ACC112 (cell line): ENCODE measurements at regions not wholly inside any gene's neighbourhood (a gene's known extent, or its start where the extent isn't known, plus 50 kb on each side); places are given as distances from the start of the nearest gene placed in this dataset.

Experiments
- H2AFZ ChIP-seq: fragments of 200-600 bp; sonication (generic); one replicate; pipeline ENCODE4 v1.6.0; 2017; ENCODE audit warnings: antibody characterized with exemption, low read length; ENCODE audit not compliant: unreplicated experiment
- H3K27ac ChIP-seq: fragments of 200-600 bp; sonication (generic); 2 replicates; pipeline ENCODE4 v1.5.1; 2014; ENCODE audit warnings: low read depth, mild to moderate bottlenecking, antibody characterized with exemption, low read length, moderate library complexity
- H3K27me3 ChIP-seq: fragments of 200-600 bp; sonication (generic); 2 replicates; pipeline ENCODE4 v1.6.1; 2014; ENCODE audit warnings: mild to moderate bottlenecking, antibody characterized with exemption, low read length, moderate library complexity, mixed read lengths; ENCODE audit not compliant: insufficient read depth
- H3K36me3 ChIP-seq: fragments of 200-600 bp; sonication (generic); 2 replicates; pipeline ENCODE4 v1.6.1; 2016; ENCODE audit warnings: mild to moderate bottlenecking, antibody characterized with exemption, low read length, moderate library complexity, mixed read lengths; ENCODE audit not compliant: insufficient read depth
- H3K4me1 ChIP-seq: fragments of 200-600 bp; sonication (generic); one replicate; pipeline ENCODE4 v1.6.1; 2016; ENCODE audit warnings: low read length, mixed read lengths; ENCODE audit not compliant: insufficient read depth, unreplicated experiment, control insufficient read depth
- H3K4me3 ChIP-seq: fragments of 200-600 bp; sonication (generic); 2 replicates; pipeline ENCODE4 v1.5.1; 2014; ENCODE audit warnings: mild to moderate bottlenecking, low read depth, low read length
- H3K79me2 ChIP-seq: fragments of 200-600 bp; sonication (generic); one replicate; pipeline ENCODE4 v1.6.0; 2016; ENCODE audit warnings: low read length; ENCODE audit not compliant: control insufficient read depth, unreplicated experiment, insufficient read depth

GRCh38 chr13:88592105-88592504 is 920.9 kb downstream of the SLITRK5 start:
- no peaks in the 10 kb centered on the region for H3K79me2 ChIP-seq
- H3K27ac ChIP-seq: no peak overlapping the region
- H3K36me3 ChIP-seq: no peaks in the 10 kb centered on the region
- no peaks in the 10 kb centered on the region for H3K4me1 ChIP-seq
- no peak overlapping the region for H3K4me3 ChIP-seq
- no peaks in the 10 kb centered on the region for H3K27me3 ChIP-seq
- no peak overlapping the region for H2AFZ ChIP-seq

GRCh38 chr13:88601949-88602348 is 930.8 kb downstream of the SLITRK5 start:
- H3K79me2 ChIP-seq: no peaks in the 10 kb centered on the region
- no peaks in the 10 kb centered on the region for H3K4me1 ChIP-seq
- no peaks in the 10 kb centered on the region for H3K36me3 ChIP-seq
- H3K27me3 ChIP-seq: no peaks in the 10 kb centered on the region
- H3K27ac ChIP-seq: no peak overlapping the region
- no peak overlapping the region for H2AFZ ChIP-seq
- no peak overlapping the region for H3K4me3 ChIP-seq

GRCh38 chr13:88602786-88603777 is 931.9 kb downstream of the SLITRK5 start:
- no peaks in the 10 kb centered on the region for H3K36me3 ChIP-seq
- no peak overlapping the region for H2AFZ ChIP-seq
- no peak overlapping the region for H3K4me3 ChIP-seq
- H3K27me3 ChIP-seq: no peaks in the 10 kb centered on the region
- no peaks in the 10 kb centered on the region for H3K79me2 ChIP-seq
- H3K4me1 ChIP-seq: no peaks in the 10 kb centered on the region
- H3K27ac ChIP-seq: no peak overlapping the region

GRCh38 chr13:88617176-88617575 is 946.0 kb downstream of the SLITRK5 start:
- H2AFZ ChIP-seq: no peak overlapping the region
- no peaks in the 10 kb centered on the region for H3K4me1 ChIP-seq
- no peaks in the 10 kb centered on the region for H3K36me3 ChIP-seq
- no peaks in the 10 kb centered on the region for H3K27me3 ChIP-seq
- no peak overlapping the region for H3K4me3 ChIP-seq
- H3K27ac ChIP-seq: no peak overlapping the region
- H3K79me2 ChIP-seq: no peaks in the 10 kb centered on the region

GRCh38 chr13:88622362-88622973 is 951.3 kb downstream of the SLITRK5 start:
- H3K36me3 ChIP-seq: no peaks in the 10 kb centered on the region
- H3K27ac ChIP-seq: no peak overlapping the region
- no peaks in the 10 kb centered on the region for H3K27me3 ChIP-seq
- no peaks in the 10 kb centered on the region for H3K4me1 ChIP-seq
- H3K4me3 ChIP-seq: no peak overlapping the region
- H2AFZ ChIP-seq: no peak overlapping the region
- H3K79me2 ChIP-seq: no peaks in the 10 kb centered on the region

GRCh38 chr13:88623150-88623549 is 952.0 kb downstream of the SLITRK5 start:
- no peaks in the 10 kb centered on the region for H3K79me2 ChIP-seq
- no peak overlapping the region for H3K4me3 ChIP-seq
- no peak overlapping the region for H3K27ac ChIP-seq
- H3K36me3 ChIP-seq: no peaks in the 10 kb centered on the region
- H3K27me3 ChIP-seq: no peaks in the 10 kb centered on the region
- no peaks in the 10 kb centered on the region for H3K4me1 ChIP-seq
- no peak overlapping the region for H2AFZ ChIP-seq

- H3K36me3 ChIP-seq: no peaks in the 10 kb centered on the region
- no peaks in the 10 kb centered on the region for H3K27me3 ChIP-seq
- H2AFZ ChIP-seq: no peak overlapping the region
- H3K79me2 ChIP-seq: no peaks in the 10 kb centered on the region
- no peak overlapping the region for H3K4me3 ChIP-seq
- H3K4me1 ChIP-seq: no peaks in the 10 kb centered on the region
- no peak overlapping the region for H3K27ac ChIP-seq
Measured at GRCh38 chr13:88627071-88627470, 955.9 kb downstream of the SLITRK5 start.

GRCh38 chr13:88628882-88629281 is 957.7 kb downstream of the SLITRK5 start:
- H2AFZ ChIP-seq: no peak overlapping the region
- no peaks in the 10 kb centered on the region for H3K4me1 ChIP-seq
- H3K79me2 ChIP-seq: no peaks in the 10 kb centered on the region
- no peaks in the 10 kb centered on the region for H3K27me3 ChIP-seq
- no peak overlapping the region for H3K27ac ChIP-seq
- no peaks in the 10 kb centered on the region for H3K36me3 ChIP-seq
- H3K4me3 ChIP-seq: no peak overlapping the region

GRCh38 chr13:88637935-88638334 is 966.8 kb downstream of the SLITRK5 start:
- H3K27me3 ChIP-seq: no peaks in the 10 kb centered on the region
- no peaks in the 10 kb centered on the region for H3K4me1 ChIP-seq
- H3K36me3 ChIP-seq: no peaks in the 10 kb centered on the region
- no peaks in the 10 kb centered on the region for H3K79me2 ChIP-seq
- no peak overlapping the region for H3K27ac ChIP-seq
- H3K4me3 ChIP-seq: no peak overlapping the region
- H2AFZ ChIP-seq: no peak overlapping the region

- no peaks in the 10 kb centered on the region for H3K4me1 ChIP-seq
- no peak overlapping the region for H2AFZ ChIP-seq
- no peak overlapping the region for H3K27ac ChIP-seq
- no peaks in the 10 kb centered on the region for H3K79me2 ChIP-seq
- H3K4me3 ChIP-seq: no peak overlapping the region
- no peaks in the 10 kb centered on the region for H3K27me3 ChIP-seq
- H3K36me3 ChIP-seq: no peaks in the 10 kb centered on the region
Measured at GRCh38 chr13:88643233-88643632, 972.1 kb downstream of the SLITRK5 start.
